Neural cell (in vitro differentiated cells): ENCODE measurements at regions not wholly inside any gene's neighbourhood (a gene's known extent, or its start where the extent isn't known, plus 50 kb on each side); places are given as distances from the start of the nearest gene placed in this dataset.

Source experiments
- H2AFZ ChIP-seq: fragments of 200-600, 300-800 bp; sonication (generic), shearing (Covaris generic); 2 replicates; pipeline ENCODE4 v1.6.0; 2014; ENCODE audit warnings: low read depth, mild to moderate bottlenecking, antibody characterized with exemption, low read length, moderate library complexity
- H3F3A ChIP-seq: fragments of 200-600 bp; shearing (Covaris generic); 2 replicates; pipeline ENCODE4 v1.6.1; 2016; ENCODE audit warnings: mild to moderate bottlenecking, moderate library complexity, mixed read lengths, antibody characterized with exemption, low read length; ENCODE audit not compliant: insufficient read depth, poor library complexity, severe bottlenecking
- H3K27ac ChIP-seq: fragments of 200-600, 300-800 bp; sonication (generic), shearing (Covaris generic); 2 replicates; pipeline ENCODE4 v1.5.1; 2014; ENCODE audit warnings: mild to moderate bottlenecking, low read length, moderate library complexity
- H3K27me3 ChIP-seq: fragments of 300-800, 200-600 bp; sonication (generic), shearing (Covaris generic); 2 replicates; pipeline ENCODE4 v1.6.0; 2014; ENCODE audit warnings: mild to moderate bottlenecking, low read depth, low read length, moderate library complexity; ENCODE audit not compliant: insufficient read depth
- H3K36me3 ChIP-seq: fragments of 300-800, 200-600 bp; sonication (generic), shearing (Covaris generic); 2 replicates; pipeline ENCODE4 v1.5.1; 2014; ENCODE audit warnings: mild to moderate bottlenecking, antibody characterized with exemption, low read length, moderate library complexity; ENCODE audit not compliant: insufficient read depth
- H3K4me2 ChIP-seq: fragments of 300-800, 200-600 bp; sonication (generic), shearing (Covaris generic); 2 replicates; pipeline ENCODE4 v1.6.0; 2014; ENCODE audit warnings: mild to moderate bottlenecking, low read length
- H3K4me3 ChIP-seq: fragments of 300-800, 200-600 bp; sonication (generic), shearing (Covaris generic); 2 replicates; pipeline ENCODE4 v1.5.1; 2014; ENCODE audit warnings: mild to moderate bottlenecking, low read length, moderate library complexity
- H3K79me2 ChIP-seq: fragments of 200-600 bp; shearing (Covaris generic); replicated peaks from 2 replicates; pipeline ENCODE4 v1.6.0; 2014; ENCODE audit warnings: mild to moderate bottlenecking, low read length, moderate library complexity; ENCODE audit not compliant: insufficient read depth
- H3K9ac ChIP-seq: fragments of 300-800, 200-600 bp; sonication (generic), shearing (Covaris generic); 2 replicates; pipeline ENCODE4 v1.6.1; 2016; ENCODE audit warnings: mild to moderate bottlenecking, low read length, mixed read lengths
- H3K9me2 ChIP-seq: fragments of 200-600 bp; shearing (Covaris generic); 2 replicates; pipeline ENCODE4 v1.6.1; 2016; ENCODE audit warnings: mild to moderate bottlenecking, low read length, mixed read lengths; ENCODE audit not compliant: insufficient read depth
- H3K9me3 ChIP-seq: fragments of 200-600, 300-800 bp; sonication (generic), shearing (Covaris generic); 2 replicates; pipeline ENCODE4 v1.6.1; 2016; ENCODE audit warnings: mild to moderate bottlenecking, mixed run types, low read length, moderate library complexity, mixed read lengths
- H4K20me1 ChIP-seq: fragments of 200-600 bp; shearing (Covaris generic); 2 replicates; pipeline ENCODE4 v1.6.1; 2016; ENCODE audit warnings: mild to moderate bottlenecking, mixed run types; ENCODE audit not compliant: insufficient read depth
- CTCF ChIP-seq: fragments of 450-650 bp; IDR thresholded peaks from 2 replicates; pipeline ENCODE4 v1.5.1; 2014; ENCODE audit warnings: antibody characterized with exemption, mild to moderate bottlenecking, moderate library complexity; ENCODE audit not compliant: poor library complexity, severe bottlenecking
- EP300 ChIP-seq: fragments of 450-650 bp; conservative IDR thresholded peaks from 2 replicates; pipeline ENCODE4 v1.6.1; 2014; ENCODE audit warnings: antibody characterized with exemption, mild to moderate bottlenecking, moderate library complexity; ENCODE audit not compliant: poor library complexity, severe bottlenecking
- EZH2 ChIP-seq: fragments of 200-600, 300-800 bp; shearing (Covaris generic), sonication (generic); IDR thresholded peaks from 2 replicates; pipeline ENCODE4 v1.6.1; 2014; ENCODE audit warnings: antibody characterized with exemption, low read length, borderline replicate concordance, mild to moderate bottlenecking; ENCODE audit not compliant: insufficient read depth, poor library complexity, severe bottlenecking
- MXI1 ChIP-seq: fragments of 450-650 bp; conservative IDR thresholded peaks from 2 replicates; pipeline ENCODE4 v1.6.1; 2014; ENCODE audit warnings: antibody characterized with exemption, mild to moderate bottlenecking; ENCODE audit not compliant: poor library complexity, severe bottlenecking
- POLR2AphosphoS5 ChIP-seq: IDR thresholded peaks from 2 replicates; pipeline ENCODE4 v1.6.1; 2012
- RAD21 ChIP-seq: fragments of 450-650 bp; conservative IDR thresholded peaks from 2 replicates; pipeline ENCODE4 v1.6.1; 2014; ENCODE audit warnings: antibody characterized with exemption, mild to moderate bottlenecking, moderate library complexity
- SMC3 ChIP-seq: fragments of 450-650 bp; conservative IDR thresholded peaks from 2 replicates; pipeline ENCODE4 v1.6.1; 2014; ENCODE audit warnings: antibody characterized with exemption, mild to moderate bottlenecking, moderate library complexity; ENCODE audit not compliant: poor library complexity
- TAF1 ChIP-seq: IDR thresholded peaks from 2 replicates; pipeline ENCODE4 v1.6.1; 2012; ENCODE audit warnings: low read depth
- TF ChIP-seq, protein P1 (sequence below): IDR thresholded peaks from 2 replicates; pipeline ENCODE4 v1.6.1; 2012; ENCODE audit warnings: borderline replicate concordance

GRCh38 chr5:93874080-93874479 lies 132.7 kb upstream of the POU5F2 start:
- Histone ChIP-seq H3K4me2 (no peak overlapping the region), H3K27me3 (no peaks in the 10 kb centered on the region), H3K9me2 (no peaks in the 10 kb centered on the region), H3K9ac (no peak overlapping the region), H2AFZ (no peak overlapping the region), H3K36me3 (no peaks in the 10 kb centered on the region), H3K9me3 (no peaks in the 10 kb centered on the region), H3K79me2 (no peaks in the 10 kb centered on the region), H4K20me1 (no peaks in the 10 kb centered on the region), H3K27ac (no peak overlapping the region), H3K4me3 (no peak overlapping the region), H3F3A (no peaks in the 10 kb centered on the region)
- no peak for TF ChIP-seq CTCF
- no peak for TF ChIP-seq MXI1
- TF ChIP-seq EP300, result no peak
- no peak for TF ChIP-seq EZH2
- no peak for TF ChIP-seq SMC3
- TF ChIP-seq TAF1, result no peak
- TF ChIP-seq RAD21, result no peak
- TF ChIP-seq, protein P1, sequence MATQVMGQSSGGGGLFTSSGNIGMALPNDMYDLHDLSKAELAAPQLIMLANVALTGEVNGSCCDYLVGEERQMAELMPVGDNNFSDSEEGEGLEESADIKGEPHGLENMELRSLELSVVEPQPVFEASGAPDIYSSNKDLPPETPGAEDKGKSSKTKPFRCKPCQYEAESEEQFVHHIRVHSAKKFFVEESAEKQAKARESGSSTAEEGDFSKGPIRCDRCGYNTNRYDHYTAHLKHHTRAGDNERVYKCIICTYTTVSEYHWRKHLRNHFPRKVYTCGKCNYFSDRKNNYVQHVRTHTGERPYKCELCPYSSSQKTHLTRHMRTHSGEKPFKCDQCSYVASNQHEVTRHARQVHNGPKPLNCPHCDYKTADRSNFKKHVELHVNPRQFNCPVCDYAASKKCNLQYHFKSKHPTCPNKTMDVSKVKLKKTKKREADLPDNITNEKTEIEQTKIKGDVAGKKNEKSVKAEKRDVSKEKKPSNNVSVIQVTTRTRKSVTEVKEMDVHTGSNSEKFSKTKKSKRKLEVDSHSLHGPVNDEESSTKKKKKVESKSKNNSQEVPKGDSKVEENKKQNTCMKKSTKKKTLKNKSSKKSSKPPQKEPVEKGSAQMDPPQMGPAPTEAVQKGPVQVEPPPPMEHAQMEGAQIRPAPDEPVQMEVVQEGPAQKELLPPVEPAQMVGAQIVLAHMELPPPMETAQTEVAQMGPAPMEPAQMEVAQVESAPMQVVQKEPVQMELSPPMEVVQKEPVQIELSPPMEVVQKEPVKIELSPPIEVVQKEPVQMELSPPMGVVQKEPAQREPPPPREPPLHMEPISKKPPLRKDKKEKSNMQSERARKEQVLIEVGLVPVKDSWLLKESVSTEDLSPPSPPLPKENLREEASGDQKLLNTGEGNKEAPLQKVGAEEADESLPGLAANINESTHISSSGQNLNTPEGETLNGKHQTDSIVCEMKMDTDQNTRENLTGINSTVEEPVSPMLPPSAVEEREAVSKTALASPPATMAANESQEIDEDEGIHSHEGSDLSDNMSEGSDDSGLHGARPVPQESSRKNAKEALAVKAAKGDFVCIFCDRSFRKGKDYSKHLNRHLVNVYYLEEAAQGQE, result no peak
- no peak for TF ChIP-seq POLR2AphosphoS5

DNA sequence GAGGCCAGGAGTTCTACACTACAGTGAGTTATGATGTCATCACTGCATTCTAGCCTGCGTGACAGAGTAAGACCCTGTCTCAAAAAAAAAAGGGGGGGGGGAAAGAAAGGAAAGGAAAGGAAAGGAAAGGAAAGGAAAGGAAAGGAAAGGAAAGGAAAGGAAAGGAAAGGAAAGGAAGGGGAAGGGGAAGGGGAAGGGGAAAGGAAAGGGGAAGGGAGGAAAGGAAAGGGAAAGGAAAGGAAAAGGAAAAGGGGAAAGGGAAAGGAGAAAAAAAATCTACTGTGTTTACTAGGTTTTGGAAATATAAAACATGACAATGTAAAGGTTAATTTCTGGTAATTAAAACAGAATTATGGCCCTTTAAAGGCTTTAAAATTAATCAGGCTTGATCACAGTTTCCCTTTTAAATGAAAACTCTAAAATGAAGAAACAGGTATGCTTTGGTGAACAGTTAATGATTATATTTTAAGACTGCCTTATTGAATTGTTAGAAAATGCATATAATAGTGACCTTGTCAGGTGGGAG lies 131.9 kb upstream of the POU5F2 start:
- Histone ChIP-seq H3K27ac (no peak overlapping the region), H3K4me2 (no peak overlapping the region), H2AFZ (no peak overlapping the region), H3K9ac (no peak overlapping the region), H3F3A (no peaks in the 10 kb centered on the region), H3K79me2 (no peaks in the 10 kb centered on the region), H3K36me3 (no peaks in the 10 kb centered on the region), H4K20me1 (no peaks in the 10 kb centered on the region), H3K4me3 (no peak overlapping the region), H3K27me3 (no peaks in the 10 kb centered on the region), H3K9me2 (no peaks in the 10 kb centered on the region), H3K9me3 (no peaks in the 10 kb centered on the region)
- no peak for TF ChIP-seq CTCF
- no peak for TF ChIP-seq TAF1
- no peak for TF ChIP-seq POLR2AphosphoS5
- TF ChIP-seq RAD21, result no peak
- TF ChIP-seq MXI1, result no peak
- no peak for TF ChIP-seq SMC3
- TF ChIP-seq, protein P1, result no peak
- no peak for TF ChIP-seq EP300
